ENCODE measurements at regions not wholly inside any gene's neighbourhood (a gene's known extent, or its start where the extent isn't known, plus 50 kb on each side); places are given as distances from the start of the nearest gene placed in this dataset.

DNA sequence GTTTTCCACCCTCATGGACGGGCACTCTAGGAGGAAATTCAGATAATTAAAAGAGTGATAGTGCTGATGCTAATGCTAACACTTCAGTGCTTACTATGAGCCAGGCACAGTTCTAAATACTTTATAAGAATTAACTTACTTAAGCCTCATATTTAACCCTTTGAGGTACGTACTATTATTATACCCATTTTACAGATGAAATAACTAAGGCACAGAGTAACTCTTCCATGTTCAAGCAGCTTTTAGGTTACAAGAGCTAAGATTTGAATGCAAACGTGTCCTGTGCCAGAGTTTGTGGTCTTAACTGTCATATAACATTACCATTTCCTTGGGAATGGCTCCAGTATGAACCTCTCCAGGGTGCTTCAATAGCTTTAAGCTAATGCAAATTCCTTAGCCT lies 114.7 kb upstream of the PRR23C start:
- no TSS peak for BruUV-seq (replicated peaks)
- CTCF ChIA-PET: no interaction called here

More for the DNA sequence above, 114.7 kb upstream of the PRR23C start:
- Histone ChIP-seq H3K18ac (ENCODE audit: low read depth, low read length) (no peak overlapping the region), H2BK15ac (ENCODE audit: low read depth, low read length) (no peak overlapping the region), H3K14ac (replicated peaks; ENCODE audit: low read depth, low read length) (no peak overlapping the region), H3K9me1 (ENCODE audit: insufficient read depth, low read length) (no peaks in the 10 kb centered on the region), H2AFZ (replicated peaks; ENCODE audit: low read length, poor library complexity) (no peak overlapping the region), H3K9ac (ENCODE audit: low read depth, low read length) (no peak overlapping the region), H4K8ac (ENCODE audit: low read depth in 2 of 2, low read length in 2 of 2) (no peak overlapping the region), H2AK5ac (ENCODE audit: low read depth, low read length) (no peak overlapping the region), H4K20me1 (ENCODE audit: insufficient read depth, low read length) (no peaks in the 10 kb centered on the region), H3K4me2 (ENCODE audit: low read depth, low read length) (no peak overlapping the region), H2BK120ac (ENCODE audit: low read depth, low read length) (no peak overlapping the region), H3K79me1 (ENCODE audit: low read depth in 1 of 2, low read length in 2 of 2) (no peaks in the 10 kb centered on the region), H3K23ac (ENCODE audit: low read depth, low read length) (no peak overlapping the region), H4K5ac (ENCODE audit: low read depth, low read length) (no peak overlapping the region), H3K9me3 (ENCODE audit: control insufficient read depth, insufficient read depth, low read length) (no peaks in the 10 kb centered on the region), H4K91ac (ENCODE audit: insufficient read depth, low read depth, low read length) (no peak overlapping the region), H2BK5ac (ENCODE audit: low read depth, low read length, poor library complexity, severe bottlenecking) (no peak overlapping the region), H3K4me3 (ENCODE audit: insufficient read depth, low read depth, low read length) (no peak overlapping the region), H3K56ac (ENCODE audit: extremely low read depth, insufficient read depth, low read length) (no peak overlapping the region), H3K4me1 (ENCODE audit: control insufficient read depth, insufficient read depth, low read length) (no peaks in the 10 kb centered on the region), H3K4ac (ENCODE audit: low read depth, low read length) (no peak overlapping the region), H3K27me3 (ENCODE audit: control insufficient read depth, insufficient read depth, low read length) (no peaks in the 10 kb centered on the region; the same call in 1 of the 2 replicates), H3K36me3 (ENCODE audit: control insufficient read depth, insufficient read depth, low read length) (no peaks in the 10 kb centered on the region), H3K27ac (ENCODE audit: insufficient read depth, low read length) (no peak overlapping the region), H2AK9ac (replicated peaks; ENCODE audit: low read depth, low read length, poor library complexity) (no peak overlapping the region), H2BK20ac (ENCODE audit: low read depth, low read length) (no peak overlapping the region)
- intact Hi-C loops (cut with micrococcal nuclease): no loop called here
- TF ChIP-seq MAZ (IDR thresholded peaks at IDR 0.05; ENCODE audit: borderline replicate concordance, low read depth, low read length): no peak
- TF ChIP-seq, protein P1, sequence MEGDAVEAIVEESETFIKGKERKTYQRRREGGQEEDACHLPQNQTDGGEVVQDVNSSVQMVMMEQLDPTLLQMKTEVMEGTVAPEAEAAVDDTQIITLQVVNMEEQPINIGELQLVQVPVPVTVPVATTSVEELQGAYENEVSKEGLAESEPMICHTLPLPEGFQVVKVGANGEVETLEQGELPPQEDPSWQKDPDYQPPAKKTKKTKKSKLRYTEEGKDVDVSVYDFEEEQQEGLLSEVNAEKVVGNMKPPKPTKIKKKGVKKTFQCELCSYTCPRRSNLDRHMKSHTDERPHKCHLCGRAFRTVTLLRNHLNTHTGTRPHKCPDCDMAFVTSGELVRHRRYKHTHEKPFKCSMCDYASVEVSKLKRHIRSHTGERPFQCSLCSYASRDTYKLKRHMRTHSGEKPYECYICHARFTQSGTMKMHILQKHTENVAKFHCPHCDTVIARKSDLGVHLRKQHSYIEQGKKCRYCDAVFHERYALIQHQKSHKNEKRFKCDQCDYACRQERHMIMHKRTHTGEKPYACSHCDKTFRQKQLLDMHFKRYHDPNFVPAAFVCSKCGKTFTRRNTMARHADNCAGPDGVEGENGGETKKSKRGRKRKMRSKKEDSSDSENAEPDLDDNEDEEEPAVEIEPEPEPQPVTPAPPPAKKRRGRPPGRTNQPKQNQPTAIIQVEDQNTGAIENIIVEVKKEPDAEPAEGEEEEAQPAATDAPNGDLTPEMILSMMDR (conservative IDR thresholded peaks at IDR 0.05; ENCODE audit: low read depth, low read length): no peak
- no peak for TF ChIP-seq MXI1 (IDR thresholded peaks at IDR 0.05; ENCODE audit: borderline replicate concordance, low read depth, low read length)
- TF ChIP-seq BHLHE40 (IDR thresholded peaks at IDR 0.05; ENCODE audit: low read depth, low read length): no peak
- TF ChIP-seq, protein P2, sequence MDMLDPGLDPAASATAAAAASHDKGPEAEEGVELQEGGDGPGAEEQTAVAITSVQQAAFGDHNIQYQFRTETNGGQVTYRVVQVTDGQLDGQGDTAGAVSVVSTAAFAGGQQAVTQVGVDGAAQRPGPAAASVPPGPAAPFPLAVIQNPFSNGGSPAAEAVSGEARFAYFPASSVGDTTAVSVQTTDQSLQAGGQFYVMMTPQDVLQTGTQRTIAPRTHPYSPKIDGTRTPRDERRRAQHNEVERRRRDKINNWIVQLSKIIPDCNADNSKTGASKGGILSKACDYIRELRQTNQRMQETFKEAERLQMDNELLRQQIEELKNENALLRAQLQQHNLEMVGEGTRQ (IDR thresholded peaks at IDR 0.05; ENCODE audit: low read depth, low read length): no peak
- TF ChIP-seq RAD21 (IDR thresholded peaks at IDR 0.05; ENCODE audit: low read length): no peak
- TF ChIP-seq MAFK (IDR thresholded peaks at IDR 0.05; ENCODE audit: low read depth, low read length): no peak
- TF ChIP-seq FOS (IDR thresholded peaks at IDR 0.05; ENCODE audit: low read depth, low read length): no peak
- no peak for TF ChIP-seq RCOR1 (IDR thresholded peaks at IDR 0.05; ENCODE audit: insufficient replicate concordance, low read length)
- TF ChIP-seq POLR2A (IDR thresholded peaks at IDR 0.05; ENCODE audit: low read depth, low read length): no peak
- TF ChIP-seq, protein P3, sequence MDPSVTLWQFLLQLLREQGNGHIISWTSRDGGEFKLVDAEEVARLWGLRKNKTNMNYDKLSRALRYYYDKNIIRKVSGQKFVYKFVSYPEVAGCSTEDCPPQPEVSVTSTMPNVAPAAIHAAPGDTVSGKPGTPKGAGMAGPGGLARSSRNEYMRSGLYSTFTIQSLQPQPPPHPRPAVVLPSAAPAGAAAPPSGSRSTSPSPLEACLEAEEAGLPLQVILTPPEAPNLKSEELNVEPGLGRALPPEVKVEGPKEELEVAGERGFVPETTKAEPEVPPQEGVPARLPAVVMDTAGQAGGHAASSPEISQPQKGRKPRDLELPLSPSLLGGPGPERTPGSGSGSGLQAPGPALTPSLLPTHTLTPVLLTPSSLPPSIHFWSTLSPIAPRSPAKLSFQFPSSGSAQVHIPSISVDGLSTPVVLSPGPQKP (IDR thresholded peaks at IDR 0.05; ENCODE audit: borderline replicate concordance, low read depth, low read length): no peak
- TF ChIP-seq CHD1 (IDR thresholded peaks at IDR 0.05; ENCODE audit: low read depth, low read length): no peak
- TF ChIP-seq RFX5 (IDR thresholded peaks at IDR 0.05; ENCODE audit: low read depth, low read length): no peak
- no peak for TF ChIP-seq SMC3 (IDR thresholded peaks at IDR 0.05; ENCODE audit: low read depth, low read length)
- no peak for TF ChIP-seq NFE2L2 (IDR thresholded peaks at IDR 0.05; ENCODE audit: low read depth, low read length)
- no peak for TF ChIP-seq CEBPB (IDR thresholded peaks at IDR 0.05; ENCODE audit: low read depth, low read length)
- POLR2A ChIA-PET (ENCODE audit: unreplicated experiment): no interaction called here
- ATAC-seq (ENCODE audit: low read depth) (no peak), DNase-seq (no peak)
- dilution Hi-C loops (cut with HindIII; ENCODE audit: low sequenced_read_pairs, unreplicated experiment): no loop called here
- 20% methylated on average over 1 of the region's 3 CpGs; no CpG with 5 or more reads in 1 of the 2 experiments for WGBS, 2 experiments (ENCODE audit: extremely low coverage in 2 of 2, insufficient read length in 1 of 2)
- in situ Hi-C loops (cut with MboI; ENCODE audit: low sequenced_read_pairs): no loop called here

Measured in IMR-90 (cell line).